A549 (cell line): ENCODE measurements at regions not wholly inside any gene's neighbourhood (a gene's known extent, or its start where the extent isn't known, plus 50 kb on each side); places are given as distances from the start of the nearest gene placed in this dataset.

Experiments
- ATAC-seq, 2 experiments: fragments of 200-7000 bp in 1 of 2; fragments of >200 bp in 1 of 2; cut with Nextera tagmentation in 1 of 2; cut with Tn5 transposase in 1 of 2; 3 replicates each; pipeline versions ENCODE4 v1.8.0 to v1.9.1; 2018 to 2020; ENCODE audit warnings: mild to moderate bottlenecking in 1 of 2, moderate library complexity in 1 of 2
- CTCF ChIA-PET: fragments of 300-600 bp; sonication (Branson Sonifier 250); formaldehyde crosslinking; extraction: SDS; loops from one replicate; lab custom pipeline; 2021; ENCODE audit warnings: antibody characterized with exemption, inconsistent platforms; lab: Yijun Ruan, JAX
- POLR2A ChIA-PET: fragments of 350-600 bp; formaldehyde crosslinking; extraction: SDS; loops from one replicate; lab custom pipeline; 2021; ENCODE audit warnings: antibody characterized with exemption, inconsistent platforms; lab: Yijun Ruan, JAX
- DNase-seq, 2 experiments: peaks; one replicate each; pipeline versions ENCODE4 v3.0.0 to v3.0.0-alpha.2; 2011 to 2016; ENCODE audit warnings: low read depth in 1 of 2, low spot score in 1 of 2
- FAIRE-seq: peaks from 2 replicates; lab custom pipeline; 2011; peaks lifted over from hg19 to GRCh38; lab: Jason Lieb, UNC
- H3K27ac ChIP-seq, 2 experiments: fragments of >200 bp; sonication (Bioruptor Twin); formaldehyde crosslinking; 3 replicates each; pipeline ENCODE4 v1.5.1; 2016 to 2017
- H3K4me1 ChIP-seq: fragments of >200 bp; sonication (Bioruptor Twin); formaldehyde crosslinking; 3 replicates; pipeline ENCODE4 v1.6.1; 2016
- H3K4me2 ChIP-seq: fragments of >200 bp; sonication (Bioruptor Twin); formaldehyde crosslinking; 3 replicates; pipeline ENCODE4 v1.6.1; 2016
- H3K4me3 ChIP-seq: fragments of >200 bp; sonication (Bioruptor Twin); formaldehyde crosslinking; 3 replicates; pipeline ENCODE4 v1.5.1; 2016
- H3K9me3 ChIP-seq: fragments of >200 bp; sonication (Bioruptor Twin); formaldehyde crosslinking; 3 replicates; pipeline ENCODE4 v1.6.1; 2016
- CBX8 ChIP-seq: fragments of 200-600 bp; sonication (generic); IDR thresholded peaks from 2 replicates; pipeline ENCODE4 v1.6.1; 2016
- CEBPB ChIP-seq, 2 experiments: fragments of >200 bp in 1 of 2; sonication (Bioruptor Twin) in 1 of 2; formaldehyde crosslinking in 1 of 2; IDR thresholded peaks; 2 replicates each; pipeline ENCODE4 v1.6.1; 2012 to 2016
- CHD2 ChIP-seq: fragments of 150-350 bp; IDR thresholded peaks from 2 replicates; pipeline ENCODE4 v1.6.1; 2014; ENCODE audit warnings: low read length; ENCODE audit not compliant: partially characterized antibody
- CHD4 ChIP-seq: fragments of 200-600 bp; sonication (generic); IDR thresholded peaks from 2 replicates; pipeline ENCODE4 v1.6.1; 2016; ENCODE audit warnings: antibody characterized with exemption, mild to moderate bottlenecking, borderline replicate concordance
- EHF ChIP-seq: fragments of 250-450 bp; sonication (Bioruptor Pico); IDR thresholded peaks from 2 replicates; pipeline ENCODE4 v1.5.0; 2020; ENCODE audit warnings: mild to moderate bottlenecking
- ESRRA ChIP-seq: fragments of 150-350 bp; IDR thresholded peaks from 2 replicates; pipeline ENCODE4 v1.6.1; 2014; ENCODE audit warnings: mild to moderate bottlenecking, low read length, borderline replicate concordance
- FOSB ChIP-seq: fragments of 250-450 bp; sonication (Bioruptor Pico); IDR thresholded peaks from 2 replicates; pipeline ENCODE4 v1.5.0; 2020; ENCODE audit warnings: mild to moderate bottlenecking, moderate library complexity
- FOSL2 ChIP-seq, 2 experiments: fragments of 450-650 bp in 1 of 2; fragments of >200 bp in 1 of 2; sonication (Bioruptor Twin) in 1 of 2; formaldehyde crosslinking; IDR thresholded peaks; 2 replicates each; pipeline versions ENCODE4 v1.5.0 to v1.6.1; 2016 to 2020; ENCODE audit warnings: mild to moderate bottlenecking in 1 of 2, moderate library complexity in 1 of 2
- FOXS1 ChIP-seq: fragments of 250-450 bp; sonication (Bioruptor Pico); IDR thresholded peaks from 2 replicates; pipeline ENCODE4 v1.5.0; 2020; ENCODE audit warnings: mild to moderate bottlenecking, moderate library complexity
- GATA3 ChIP-seq: IDR thresholded peaks from 2 replicates; pipeline ENCODE4 v1.6.1; 2012; ENCODE audit warnings: borderline replicate concordance
- HDAC2 ChIP-seq: fragments of 200-600 bp; sonication (generic); IDR thresholded peaks from 2 replicates; pipeline ENCODE4 v1.6.1; 2016
- HEYL ChIP-seq: fragments of 250-450 bp; sonication (Bioruptor Pico); IDR thresholded peaks from 2 replicates; pipeline ENCODE4 v1.8.0; 2021; ENCODE audit warnings: mild to moderate bottlenecking, moderate library complexity
- HOXB13 ChIP-seq: fragments of 250-450 bp; sonication (Bioruptor Pico); IDR thresholded peaks from 2 replicates; pipeline ENCODE4 v1.5.0; 2020; ENCODE audit warnings: low read depth, mild to moderate bottlenecking, moderate library complexity
- HOXB5 ChIP-seq: fragments of 250-450 bp; sonication (Bioruptor Pico); IDR thresholded peaks from 2 replicates; pipeline ENCODE4 v1.5.0; 2020; ENCODE audit warnings: mild to moderate bottlenecking, moderate library complexity
- KDM1A ChIP-seq: fragments of 200-600 bp; sonication (generic); IDR thresholded peaks from 2 replicates; pipeline ENCODE4 v1.6.1; 2016; ENCODE audit warnings: low read depth, mild to moderate bottlenecking
- MAFK ChIP-seq: fragments of 450-650 bp; IDR thresholded peaks from 2 replicates; pipeline ENCODE4 v1.6.1; 2014; ENCODE audit not compliant: partially characterized antibody
- NFE2L2 ChIP-seq: fragments of 150-350 bp; conservative IDR thresholded peaks from 2 replicates; pipeline ENCODE4 v1.6.1; 2014; ENCODE audit warnings: low read length
- NPAS2 ChIP-seq: fragments of 250-450 bp; sonication (Bioruptor Pico); IDR thresholded peaks from 2 replicates; pipeline ENCODE4 v1.8.0; 2022; ENCODE audit warnings: mild to moderate bottlenecking, moderate library complexity, borderline replicate concordance
- PHF8 ChIP-seq: fragments of 200-600 bp; sonication (generic); IDR thresholded peaks from 2 replicates; pipeline ENCODE4 v1.6.1; 2016; ENCODE audit warnings: low read depth, mild to moderate bottlenecking, antibody characterized with exemption, moderate library complexity, borderline replicate concordance
- POLR2A ChIP-seq: IDR thresholded peaks from 2 replicates; pipeline ENCODE4 v1.6.1; 2012; ENCODE audit warnings: mild to moderate bottlenecking, low read length
- POLR2AphosphoS2 ChIP-seq: conservative IDR thresholded peaks from 2 replicates; pipeline ENCODE4 v1.6.1; 2012; ENCODE audit warnings: low read length, improper control_type of control experiment, inconsistent platforms
- RAD21 ChIP-seq, 2 experiments: fragments of >200 bp in 1 of 2; sonication (Bioruptor Twin) in 1 of 2; formaldehyde crosslinking in 1 of 2; IDR thresholded peaks in 1 of 2; conservative IDR thresholded peaks in 1 of 2; 2 replicates in 1 of 2; 3 replicates in 1 of 2; pipeline ENCODE4 v1.6.1; 2012 to 2018; ENCODE audit warnings: inconsistent platforms in 1 of 2
- RARB ChIP-seq: fragments of 250-450 bp; sonication (Bioruptor Pico); IDR thresholded peaks from 2 replicates; pipeline ENCODE4 v1.8.0; 2021; ENCODE audit warnings: mild to moderate bottlenecking, moderate library complexity
- RCOR1 ChIP-seq: fragments of 150-350 bp; IDR thresholded peaks from 2 replicates; pipeline ENCODE4 v1.6.1; 2014; ENCODE audit warnings: antibody characterized with exemption, low read length, low read depth
- RFX5 ChIP-seq: fragments of 450-650 bp; IDR thresholded peaks from 2 replicates; pipeline ENCODE4 v1.7.1; 2014; ENCODE audit warnings: antibody characterized with exemption, mild to moderate bottlenecking, moderate library complexity
- SMC3 ChIP-seq: fragments of >200 bp; sonication (Bioruptor Twin); formaldehyde crosslinking; IDR thresholded peaks from 3 replicates; pipeline ENCODE4 v1.6.1; 2018; ENCODE audit warnings: inconsistent platforms
- SREBF2 ChIP-seq: fragments of 450-650 bp; IDR thresholded peaks from 2 replicates; pipeline ENCODE4 v1.6.1; 2014; ENCODE audit warnings: mild to moderate bottlenecking, moderate library complexity
- ZFP36 ChIP-seq: fragments of 450-650 bp; IDR thresholded peaks from 2 replicates; pipeline ENCODE4 v1.6.1; 2014; ENCODE audit warnings: borderline replicate concordance; ENCODE audit not compliant: partially characterized antibody
- ZSCAN20 ChIP-seq: fragments of 250-450 bp; sonication (Bioruptor Pico); IDR thresholded peaks from 2 replicates; pipeline ENCODE4 v1.8.0; 2022; ENCODE audit warnings: mild to moderate bottlenecking, moderate library complexity
- WGBS: methylation state at CpG from one replicate; pipeline ENCODE4 v1.1.6; 2017; ENCODE audit errors: missing lambda C conversion rate; 5-methylcytosine and 5-hydroxymethylcytosine counted together
- TF ChIP-seq, protein P1 (sequence below): fragments of 250-450 bp; sonication (Bioruptor Pico); IDR thresholded peaks from 2 replicates; pipeline ENCODE4 v1.5.0; 2021; ENCODE audit warnings: mild to moderate bottlenecking, moderate library complexity, borderline replicate concordance
- TF ChIP-seq, protein P2 (sequence below): fragments of >200 bp; sonication (Bioruptor Twin); formaldehyde crosslinking; IDR thresholded peaks from 2 replicates; pipeline ENCODE4 v1.6.1; 2016
- TF ChIP-seq, protein P3 (sequence below): fragments of 250-450 bp; sonication (Bioruptor Pico); IDR thresholded peaks from 2 replicates; pipeline ENCODE4 v1.5.0; 2020; ENCODE audit warnings: low read depth, mild to moderate bottlenecking, moderate library complexity
- TF ChIP-seq, protein P4 (sequence below): fragments of >200 bp; sonication (Bioruptor Twin); formaldehyde crosslinking; IDR thresholded peaks from 3 replicates; pipeline ENCODE4 v1.5.1; 2016
- TF ChIP-seq, protein P5 (sequence below): fragments of 150-350 bp; IDR thresholded peaks from 2 replicates; pipeline ENCODE4 v1.6.1; 2014; ENCODE audit warnings: low read depth, mild to moderate bottlenecking, low read length

DNA sequence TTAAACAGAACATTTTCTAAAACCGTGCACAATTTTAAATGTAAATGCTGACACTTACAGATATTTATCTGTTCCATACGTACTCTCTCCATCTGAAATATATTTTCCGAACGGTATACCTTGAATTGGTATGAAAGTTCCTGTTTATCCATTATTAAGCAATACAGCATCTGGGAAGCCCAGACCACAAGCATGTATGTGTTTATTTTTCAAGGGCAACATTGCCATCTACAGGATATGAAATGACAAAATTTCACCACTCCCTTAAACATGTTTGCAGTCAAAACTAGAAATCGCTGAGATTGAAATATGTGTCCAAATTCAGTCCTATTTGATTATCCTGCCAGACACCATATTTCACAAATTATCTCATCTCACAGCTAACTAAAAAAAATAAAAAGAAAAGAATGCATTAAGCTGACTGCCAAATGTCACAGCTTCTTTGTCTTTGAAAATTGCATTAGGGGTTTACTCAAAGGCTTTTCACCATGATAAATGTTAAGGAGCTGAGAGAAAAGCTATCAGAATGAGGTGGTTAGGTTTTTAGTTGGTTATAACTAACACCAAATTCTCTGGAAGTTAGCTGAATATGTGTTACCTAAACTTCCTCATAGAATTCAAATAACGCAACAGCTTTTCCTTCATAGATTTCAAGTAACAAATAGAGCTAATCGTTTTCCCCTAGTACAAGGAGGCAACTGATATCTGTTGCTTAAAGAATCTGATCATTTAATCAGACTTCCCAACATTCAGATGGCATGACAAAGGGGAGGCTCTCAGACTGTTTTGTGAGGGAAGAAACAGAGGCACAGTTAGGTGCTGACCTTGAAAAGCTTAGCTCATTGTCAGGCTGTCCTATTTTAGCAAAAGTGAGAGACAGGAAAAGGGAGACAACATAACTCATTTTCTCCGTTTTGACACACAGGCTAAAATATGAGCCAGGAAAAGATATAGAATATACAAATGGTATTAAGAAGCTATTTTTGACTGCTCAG, 533.1 kb downstream of the TBL1XR1 start:
- FAIRE-seq (no peak), DNase-seq (peak; percentile 1 to 42), ATAC-seq (peak; percentile 59 to 70; a peak in 2 of 6 replicates)
- WGBS: 18% methylated on average over 8 of the region's 8 CpGs
- ChIA-PET POLR2A (no interaction called here), CTCF (interaction anchor here (0.7 to 1.2 kb wide), 5 partner anchors 9 to 1721 kb away, joined by 3 to 5 read pairs (median 3); no protein-coding TSS in a partner anchor)
- no peak for TF ChIP-seq SREBF2
- peak; percentile 4 for TF ChIP-seq MAFK
- no peak for TF ChIP-seq ESRRA
- TF ChIP-seq HOXB13: no peak
- TF ChIP-seq SMC3: peak; percentile 17; the same call in 1 of the 3 replicates
- no peak for TF ChIP-seq ZSCAN20 (CRISPR knock-in tag)
- TF ChIP-seq HDAC2: no peak
- TF ChIP-seq, protein P1, sequence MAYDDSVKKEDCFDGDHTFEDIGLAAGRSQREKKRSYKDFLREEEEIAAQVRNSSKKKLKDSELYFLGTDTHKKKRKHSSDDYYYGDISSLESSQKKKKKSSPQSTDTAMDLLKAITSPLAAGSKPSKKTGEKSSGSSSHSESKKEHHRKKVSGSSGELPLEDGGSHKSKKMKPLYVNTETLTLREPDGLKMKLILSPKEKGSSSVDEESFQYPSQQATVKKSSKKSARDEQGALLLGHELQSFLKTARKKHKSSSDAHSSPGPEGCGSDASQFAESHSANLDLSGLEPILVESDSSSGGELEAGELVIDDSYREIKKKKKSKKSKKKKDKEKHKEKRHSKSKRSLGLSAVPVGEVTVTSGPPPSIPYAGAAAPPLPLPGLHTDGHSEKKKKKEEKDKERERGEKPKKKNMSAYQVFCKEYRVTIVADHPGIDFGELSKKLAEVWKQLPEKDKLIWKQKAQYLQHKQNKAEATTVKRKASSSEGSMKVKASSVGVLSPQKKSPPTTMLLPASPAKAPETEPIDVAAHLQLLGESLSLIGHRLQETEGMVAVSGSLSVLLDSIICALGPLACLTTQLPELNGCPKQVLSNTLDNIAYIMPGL (CRISPR knock-in tag): no peak
- TF ChIP-seq, protein P2, sequence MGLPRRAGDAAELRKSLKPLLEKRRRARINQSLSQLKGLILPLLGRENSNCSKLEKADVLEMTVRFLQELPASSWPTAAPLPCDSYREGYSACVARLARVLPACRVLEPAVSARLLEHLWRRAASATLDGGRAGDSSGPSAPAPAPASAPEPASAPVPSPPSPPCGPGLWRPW: no peak
- TF ChIP-seq CEBPB (IDR thresholded peaks at IDR 0.05): peak; percentile 30 to 58; a peak in 1 of 4 replicates
- no peak for TF ChIP-seq GATA3
- no peak for TF ChIP-seq FOXS1 (CRISPR knock-in tag)
- no peak for TF ChIP-seq ZFP36
- TF ChIP-seq RCOR1: no peak
- TF ChIP-seq NFE2L2: no peak
- no peak for TF ChIP-seq PHF8
- TF ChIP-seq CBX8: no peak
- TF ChIP-seq FOSB (CRISPR knock-in tag): no peak
- no peak for TF ChIP-seq KDM1A
- no peak for TF ChIP-seq NPAS2 (CRISPR knock-in tag)
- no peak for TF ChIP-seq HOXB5
- TF ChIP-seq POLR2A: no peak
- TF ChIP-seq, protein P3, sequence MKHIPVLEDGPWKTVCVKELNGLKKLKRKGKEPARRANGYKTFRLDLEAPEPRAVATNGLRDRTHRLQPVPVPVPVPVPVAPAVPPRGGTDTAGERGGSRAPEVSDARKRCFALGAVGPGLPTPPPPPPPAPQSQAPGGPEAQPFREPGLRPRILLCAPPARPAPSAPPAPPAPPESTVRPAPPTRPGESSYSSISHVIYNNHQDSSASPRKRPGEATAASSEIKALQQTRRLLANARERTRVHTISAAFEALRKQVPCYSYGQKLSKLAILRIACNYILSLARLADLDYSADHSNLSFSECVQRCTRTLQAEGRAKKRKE (CRISPR knock-in tag): no peak
- TF ChIP-seq, protein P4, sequence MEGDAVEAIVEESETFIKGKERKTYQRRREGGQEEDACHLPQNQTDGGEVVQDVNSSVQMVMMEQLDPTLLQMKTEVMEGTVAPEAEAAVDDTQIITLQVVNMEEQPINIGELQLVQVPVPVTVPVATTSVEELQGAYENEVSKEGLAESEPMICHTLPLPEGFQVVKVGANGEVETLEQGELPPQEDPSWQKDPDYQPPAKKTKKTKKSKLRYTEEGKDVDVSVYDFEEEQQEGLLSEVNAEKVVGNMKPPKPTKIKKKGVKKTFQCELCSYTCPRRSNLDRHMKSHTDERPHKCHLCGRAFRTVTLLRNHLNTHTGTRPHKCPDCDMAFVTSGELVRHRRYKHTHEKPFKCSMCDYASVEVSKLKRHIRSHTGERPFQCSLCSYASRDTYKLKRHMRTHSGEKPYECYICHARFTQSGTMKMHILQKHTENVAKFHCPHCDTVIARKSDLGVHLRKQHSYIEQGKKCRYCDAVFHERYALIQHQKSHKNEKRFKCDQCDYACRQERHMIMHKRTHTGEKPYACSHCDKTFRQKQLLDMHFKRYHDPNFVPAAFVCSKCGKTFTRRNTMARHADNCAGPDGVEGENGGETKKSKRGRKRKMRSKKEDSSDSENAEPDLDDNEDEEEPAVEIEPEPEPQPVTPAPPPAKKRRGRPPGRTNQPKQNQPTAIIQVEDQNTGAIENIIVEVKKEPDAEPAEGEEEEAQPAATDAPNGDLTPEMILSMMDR: peak; percentile 32; the same call in 1 of the 3 replicates
- no peak for TF ChIP-seq RARB
- TF ChIP-seq, protein P5, sequence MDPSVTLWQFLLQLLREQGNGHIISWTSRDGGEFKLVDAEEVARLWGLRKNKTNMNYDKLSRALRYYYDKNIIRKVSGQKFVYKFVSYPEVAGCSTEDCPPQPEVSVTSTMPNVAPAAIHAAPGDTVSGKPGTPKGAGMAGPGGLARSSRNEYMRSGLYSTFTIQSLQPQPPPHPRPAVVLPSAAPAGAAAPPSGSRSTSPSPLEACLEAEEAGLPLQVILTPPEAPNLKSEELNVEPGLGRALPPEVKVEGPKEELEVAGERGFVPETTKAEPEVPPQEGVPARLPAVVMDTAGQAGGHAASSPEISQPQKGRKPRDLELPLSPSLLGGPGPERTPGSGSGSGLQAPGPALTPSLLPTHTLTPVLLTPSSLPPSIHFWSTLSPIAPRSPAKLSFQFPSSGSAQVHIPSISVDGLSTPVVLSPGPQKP: no peak
- TF ChIP-seq EHF (CRISPR knock-in tag): no peak
- no peak for TF ChIP-seq RFX5
- peak; percentile 46 to 55 for TF ChIP-seq RAD21 (conservative IDR thresholded peaks at IDR 0.05 in 1 of 2, IDR thresholded peaks at IDR 0.05 in 1 of 2)
- no peak for TF ChIP-seq CHD2
- TF ChIP-seq HEYL (CRISPR knock-in tag): no peak
- no peak for TF ChIP-seq CHD4
- TF ChIP-seq FOSL2 (IDR thresholded peaks at IDR 0.05): no peak
- TF ChIP-seq FOSL2 (CRISPR knock-in tag; IDR thresholded peaks at IDR 0.05): no peak
- no peak for TF ChIP-seq POLR2AphosphoS2
- no peaks in the 10 kb centered on the region for H3K9me3 ChIP-seq
- no peak overlapping the region for H3K4me3 ChIP-seq
- H3K4me2 ChIP-seq: no peak overlapping the region
- no peaks in the 10 kb centered on the region for H3K4me1 ChIP-seq
- H3K27ac ChIP-seq: no peak overlapping the region
